ENCODE measurements at regions not wholly inside any gene's neighbourhood (a gene's known extent, or its start where the extent isn't known, plus 50 kb on each side); places are given as distances from the start of the nearest gene placed in this dataset.

DNA sequence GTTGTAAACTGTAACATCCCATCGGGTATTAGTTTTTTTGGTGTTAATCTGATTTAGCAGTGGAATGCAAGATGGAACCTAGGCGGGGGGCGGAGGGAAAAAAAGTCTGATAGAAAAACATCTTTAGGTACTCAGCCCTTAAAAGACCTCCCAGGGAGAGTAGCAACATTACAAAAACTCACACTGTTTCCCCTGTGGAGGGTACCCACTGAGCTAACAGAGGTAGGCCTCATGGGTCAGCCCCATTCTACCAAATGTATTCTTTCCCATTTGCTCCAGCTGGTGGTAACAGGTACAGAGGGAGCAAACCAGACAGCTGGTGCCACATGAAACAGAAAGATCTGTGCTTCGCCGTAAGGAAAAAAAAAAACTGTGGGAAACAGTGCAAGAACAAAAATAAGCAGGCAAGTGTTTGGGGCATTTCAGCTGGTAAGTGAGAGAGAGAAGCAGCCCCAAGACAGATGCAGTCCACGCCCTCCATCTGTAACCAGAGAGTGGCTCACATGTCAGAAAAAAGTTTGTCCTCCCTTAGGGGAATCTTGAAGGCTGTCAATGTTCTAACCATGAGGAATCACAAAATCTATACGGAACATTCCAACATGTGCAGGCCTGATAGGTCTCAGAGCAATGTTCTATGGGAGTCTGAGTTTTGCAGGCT lies 65.3 kb downstream of the HOXA1 start:
- TF ChIP-seq, protein P1, sequence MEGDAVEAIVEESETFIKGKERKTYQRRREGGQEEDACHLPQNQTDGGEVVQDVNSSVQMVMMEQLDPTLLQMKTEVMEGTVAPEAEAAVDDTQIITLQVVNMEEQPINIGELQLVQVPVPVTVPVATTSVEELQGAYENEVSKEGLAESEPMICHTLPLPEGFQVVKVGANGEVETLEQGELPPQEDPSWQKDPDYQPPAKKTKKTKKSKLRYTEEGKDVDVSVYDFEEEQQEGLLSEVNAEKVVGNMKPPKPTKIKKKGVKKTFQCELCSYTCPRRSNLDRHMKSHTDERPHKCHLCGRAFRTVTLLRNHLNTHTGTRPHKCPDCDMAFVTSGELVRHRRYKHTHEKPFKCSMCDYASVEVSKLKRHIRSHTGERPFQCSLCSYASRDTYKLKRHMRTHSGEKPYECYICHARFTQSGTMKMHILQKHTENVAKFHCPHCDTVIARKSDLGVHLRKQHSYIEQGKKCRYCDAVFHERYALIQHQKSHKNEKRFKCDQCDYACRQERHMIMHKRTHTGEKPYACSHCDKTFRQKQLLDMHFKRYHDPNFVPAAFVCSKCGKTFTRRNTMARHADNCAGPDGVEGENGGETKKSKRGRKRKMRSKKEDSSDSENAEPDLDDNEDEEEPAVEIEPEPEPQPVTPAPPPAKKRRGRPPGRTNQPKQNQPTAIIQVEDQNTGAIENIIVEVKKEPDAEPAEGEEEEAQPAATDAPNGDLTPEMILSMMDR (IDR thresholded peaks at IDR 0.05 in 2 of 3, conservative IDR thresholded peaks at IDR 0.05 in 1 of 3; ENCODE audit: borderline replicate concordance in 1 of 3, insufficient read depth in 1 of 3, low read depth in 2 of 3, low read length in 2 of 3), result no peak
- no peak for TF ChIP-seq EZH2phosphoT487 (IDR thresholded peaks at IDR 0.05; ENCODE audit: borderline replicate concordance)
- no peak for TF ChIP-seq SIN3A (IDR thresholded peaks at IDR 0.05; ENCODE audit: low read depth)

Data from HCT116 (cell line).